HG03575 (cell line): ENCODE measurements at regions not wholly inside any gene's neighbourhood (a gene's known extent, or its start where the extent isn't known, plus 50 kb on each side); places are given as distances from the start of the nearest gene placed in this dataset.

ENCODE experiments used
- ATAC-seq: cut with Tn5 transposase; IDR thresholded peaks from one replicate; pipeline ENCODE4 v1.9.1; 2021; ENCODE audit not compliant: unreplicated experiment, insufficient number of reproducible peaks, low FRiP score; ENCODE audit errors: extremely low read depth

DNA sequence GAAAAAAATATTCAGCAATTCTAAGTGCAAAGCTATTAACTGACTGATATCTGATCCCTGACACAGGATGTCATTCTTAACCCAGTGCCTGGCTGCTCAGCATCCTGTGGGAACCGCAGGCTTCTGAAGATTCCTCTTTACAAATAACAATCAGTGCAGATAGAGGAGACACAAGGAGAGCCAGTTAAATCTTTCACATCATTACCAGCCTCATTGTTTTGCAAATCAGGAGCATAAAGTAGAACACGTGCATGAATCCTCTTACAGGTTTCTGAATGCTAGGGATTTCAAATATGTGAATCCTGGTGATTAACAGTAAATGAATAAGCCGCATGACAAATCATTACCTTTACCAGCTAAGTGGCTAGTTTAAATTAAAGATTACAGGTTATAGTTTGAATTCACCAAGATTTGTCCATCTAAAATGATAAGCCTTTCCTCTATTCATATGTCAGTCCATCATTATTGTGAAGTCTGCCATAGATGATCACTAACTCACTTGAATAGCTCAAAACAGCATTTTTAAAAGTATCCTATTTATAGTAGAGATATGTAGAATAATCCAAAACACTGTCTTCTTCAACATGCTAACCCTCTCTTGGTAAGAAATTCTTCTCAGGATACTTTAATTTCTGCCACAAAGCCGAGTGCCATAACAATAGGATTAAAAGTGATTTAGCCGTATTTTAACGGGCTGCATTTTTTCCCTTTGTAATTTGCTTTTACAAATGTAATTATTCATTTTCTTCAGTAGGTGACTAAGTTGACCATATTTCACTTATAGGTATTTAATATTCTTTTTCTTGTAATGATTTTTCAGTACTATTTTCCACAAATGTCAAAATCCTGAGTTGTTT, 367.3 kb upstream of the EPHA7 start:
- no peak for ATAC-seq

GRCh38 chr6:93785694-93786030, 366.3 kb upstream of the EPHA7 start:
- ATAC-seq = no peak

DNA sequence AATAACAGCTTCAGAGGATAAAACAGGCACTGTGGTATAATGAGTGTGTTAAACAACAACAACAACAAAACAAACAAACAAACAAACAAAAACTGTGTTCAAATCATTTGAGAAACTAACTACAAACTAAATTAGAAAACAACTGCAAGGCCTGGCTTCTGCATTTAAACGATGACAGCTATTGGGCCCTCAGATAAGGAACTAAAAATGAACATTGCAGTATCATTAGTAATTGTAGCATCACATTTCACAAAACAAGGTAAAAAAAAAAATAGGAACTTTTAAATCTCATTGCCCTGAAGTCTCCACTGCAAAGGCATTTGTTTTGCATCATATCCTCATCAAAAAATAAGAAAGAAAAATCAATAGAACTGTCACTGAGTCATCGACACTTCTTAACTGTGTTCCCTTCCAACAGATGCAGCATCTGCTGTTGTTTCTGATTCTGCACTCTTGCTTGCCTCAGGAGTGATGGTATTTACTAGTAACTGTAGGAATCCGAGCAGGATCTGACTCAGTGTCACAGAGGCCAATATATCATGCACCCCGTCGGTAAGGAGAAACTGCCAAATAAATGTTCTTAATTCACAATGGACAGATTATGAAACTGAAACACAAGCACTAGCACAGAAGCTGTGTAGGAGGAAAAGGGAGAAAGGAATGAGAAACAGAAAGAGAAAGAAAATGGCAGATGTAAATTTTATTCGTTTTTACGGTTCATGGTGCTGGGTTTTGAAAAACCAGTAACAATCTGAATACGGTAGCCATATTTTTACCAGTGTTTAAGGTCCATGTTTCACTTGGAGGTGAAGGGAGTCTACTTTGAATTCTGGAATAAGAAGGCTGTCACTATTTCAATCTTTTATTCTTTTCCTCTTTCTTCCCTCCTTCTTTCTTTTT, 365.7 kb upstream of the EPHA7 start:
- ATAC-seq = no peak

DNA sequence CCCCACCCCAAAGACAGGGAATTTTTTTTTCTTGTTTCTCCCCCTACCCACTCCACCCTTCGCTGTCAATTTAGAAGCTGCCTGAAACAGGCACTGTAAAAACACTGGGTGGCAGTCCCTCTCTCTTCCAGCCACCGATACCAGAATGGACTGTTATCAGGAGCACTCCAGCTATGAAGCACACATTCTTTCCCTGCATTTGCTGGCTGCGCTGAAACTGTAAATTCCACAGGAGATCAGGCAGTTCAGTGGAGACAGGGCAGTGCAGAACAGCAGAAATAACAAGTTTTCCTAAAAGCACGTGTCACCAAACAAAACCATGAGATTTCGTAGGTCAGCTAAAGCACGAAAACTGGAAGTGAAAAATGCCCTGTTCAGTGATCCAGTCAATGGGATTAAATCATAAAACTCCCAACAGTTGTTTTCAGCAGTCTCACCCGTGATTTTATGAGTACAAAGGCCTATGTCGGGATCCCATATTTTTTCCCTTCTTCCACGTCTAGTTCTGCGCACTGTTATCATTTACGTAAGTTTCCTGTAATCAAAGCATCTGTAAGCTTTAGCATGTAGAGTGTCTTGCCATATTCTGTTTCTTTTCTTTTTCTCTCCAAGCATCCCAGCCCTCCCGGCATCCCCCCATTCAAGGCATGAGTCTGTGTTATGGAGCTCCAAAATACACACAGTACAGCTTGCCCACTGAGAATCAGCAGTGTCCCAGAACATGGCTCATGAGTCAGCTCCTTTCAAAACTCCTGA, 359.9 kb upstream of the EPHA7 start:
- ATAC-seq = no peak

DNA sequence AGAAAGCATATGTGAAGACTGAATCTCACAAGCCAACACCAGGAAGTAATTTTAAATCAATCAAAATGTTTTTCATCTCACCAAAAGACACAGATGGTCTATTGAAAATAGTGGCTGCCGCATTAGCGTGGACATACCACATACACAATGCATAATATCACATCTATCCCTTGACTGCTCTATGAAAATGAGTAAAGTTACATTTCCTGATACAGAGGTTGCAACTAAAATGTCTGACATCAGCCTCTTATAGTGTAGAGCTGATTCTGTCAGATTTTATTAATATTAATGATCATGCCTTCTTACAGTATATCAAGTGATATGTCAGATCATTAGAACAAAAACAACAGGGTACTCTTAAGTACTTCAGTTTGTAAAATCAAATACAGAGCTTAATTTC, 339.8 kb upstream of the EPHA7 start:
- no peak for ATAC-seq

DNA sequence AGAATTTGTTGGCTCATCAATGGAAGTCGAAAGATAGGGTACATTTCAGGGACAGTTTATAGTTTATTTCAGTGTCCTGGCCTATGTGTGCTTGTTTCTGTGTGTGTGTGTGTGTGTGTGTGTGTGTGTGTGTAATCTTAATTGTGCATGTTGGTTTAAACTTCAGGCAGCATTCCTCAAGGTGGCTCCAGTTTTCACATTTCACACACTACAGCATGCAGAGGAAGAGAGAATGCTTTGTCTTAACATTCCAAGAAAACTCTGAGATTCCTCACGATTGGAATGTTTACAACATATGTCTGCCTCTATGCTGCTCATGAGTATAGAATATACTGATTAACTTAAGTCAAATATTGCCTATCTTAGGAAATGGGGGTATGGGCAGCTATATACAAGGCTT, 332.6 kb upstream of the EPHA7 start:
- ATAC-seq = no peak

GRCh38 chr6:93749930-93750329, 330.6 kb upstream of the EPHA7 start:
- ATAC-seq = no peak

GRCh38 chr6:93749191-93749590, 329.8 kb upstream of the EPHA7 start:
- no peak for ATAC-seq

- ATAC-seq = no peak
These were observed 327.5 kb upstream of the EPHA7 start for GRCh38 chr6:93746892-93747291.

DNA sequence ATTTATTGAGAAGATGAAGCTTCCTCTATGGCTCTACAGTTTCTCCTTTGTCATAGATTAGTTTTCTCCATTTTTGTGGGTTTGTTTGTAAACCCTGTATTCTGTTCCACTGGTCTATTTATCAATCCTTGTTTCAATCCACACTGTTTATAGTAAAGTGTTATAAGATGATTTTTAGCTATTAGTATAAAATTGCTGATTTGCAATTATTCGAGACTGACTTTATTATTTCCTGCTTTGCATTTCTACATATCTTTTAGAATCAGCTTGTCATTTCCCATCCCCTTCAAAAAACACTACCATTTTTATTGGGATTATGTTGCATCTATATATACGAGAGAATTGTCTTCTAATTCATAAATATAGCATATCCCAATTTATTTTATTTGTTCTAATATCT, 325.9 kb upstream of the EPHA7 start:
- ATAC-seq = no peak

- no peak for ATAC-seq
These were observed 315.7 kb upstream of the EPHA7 start for GRCh38 chr6:93735099-93735498.

DNA sequence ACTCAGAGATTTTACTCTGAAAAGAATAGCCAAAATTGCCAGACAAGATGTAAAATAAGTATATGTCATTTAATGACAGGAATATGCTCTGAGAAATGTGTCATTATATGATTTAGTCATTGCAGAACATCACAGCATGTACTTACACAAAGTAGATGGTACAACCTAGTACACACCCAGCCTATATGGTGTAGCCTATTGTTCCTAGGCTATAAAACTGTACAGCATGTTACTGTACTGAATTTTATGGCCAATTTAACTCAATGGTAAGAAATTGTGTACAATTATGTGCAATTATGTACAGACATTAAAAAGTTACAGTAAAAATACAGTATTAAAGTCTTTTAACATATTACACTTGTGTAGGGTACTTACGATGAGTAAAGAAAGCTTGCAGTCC, 311.9 kb upstream of the EPHA7 start:
- no peak for ATAC-seq

GRCh38 chr6:93728150-93728549, 308.8 kb upstream of the EPHA7 start:
- ATAC-seq = no peak

DNA sequence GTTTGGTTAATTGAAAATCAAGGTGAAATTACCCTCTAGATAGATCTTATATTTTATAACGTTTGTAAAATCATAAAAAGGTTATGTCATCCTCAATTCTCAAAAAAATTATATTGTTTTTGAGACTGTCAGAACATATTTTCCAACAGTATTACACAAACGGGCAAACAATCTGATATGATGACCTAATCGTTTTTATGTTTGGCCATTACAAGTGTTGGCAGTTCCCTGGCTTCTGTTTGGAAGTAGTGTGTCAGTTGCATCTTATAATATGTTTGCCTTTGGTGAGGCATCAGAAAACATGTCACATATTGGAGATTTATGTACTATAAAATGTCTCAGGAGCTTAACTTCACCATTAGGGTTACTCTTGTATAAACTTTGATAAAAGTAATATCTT, 308.1 kb upstream of the EPHA7 start:
- ATAC-seq = no peak

DNA sequence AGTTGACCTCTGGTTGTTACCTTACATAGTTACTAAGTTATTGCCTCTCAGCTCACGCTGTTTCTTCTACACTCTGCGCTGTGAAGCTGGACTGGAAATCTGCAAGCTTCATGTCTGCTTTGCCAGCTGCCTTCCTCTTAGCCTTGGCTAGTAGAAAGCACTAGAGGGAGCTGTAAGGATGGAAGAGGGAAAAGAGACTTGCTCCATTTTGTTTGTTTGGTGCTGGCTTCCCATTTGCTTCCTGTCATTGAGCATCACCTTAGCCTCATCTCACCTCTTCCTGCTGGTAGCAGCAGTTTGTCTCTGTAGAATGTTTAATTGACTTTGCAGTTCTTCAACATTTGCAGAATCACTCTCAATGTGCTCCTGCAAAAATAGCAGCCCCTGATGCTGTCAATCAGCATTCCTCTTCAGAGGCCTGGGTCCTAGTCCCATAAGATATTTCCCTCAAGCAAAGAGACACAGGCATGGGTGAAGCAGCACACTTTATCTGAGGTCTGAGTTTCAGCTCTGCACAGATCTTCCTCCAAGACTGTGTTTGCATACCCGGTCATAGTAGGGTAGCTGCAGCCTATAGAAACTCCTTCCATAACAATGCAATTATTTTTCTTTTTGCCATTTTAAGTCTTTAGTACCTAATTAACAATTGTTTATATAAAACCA, 302.2 kb upstream of the EPHA7 start:
- ATAC-seq = no peak

- no peak for ATAC-seq
These were observed 294.6 kb upstream of the EPHA7 start for GRCh38 chr6:93713974-93714373.

DNA sequence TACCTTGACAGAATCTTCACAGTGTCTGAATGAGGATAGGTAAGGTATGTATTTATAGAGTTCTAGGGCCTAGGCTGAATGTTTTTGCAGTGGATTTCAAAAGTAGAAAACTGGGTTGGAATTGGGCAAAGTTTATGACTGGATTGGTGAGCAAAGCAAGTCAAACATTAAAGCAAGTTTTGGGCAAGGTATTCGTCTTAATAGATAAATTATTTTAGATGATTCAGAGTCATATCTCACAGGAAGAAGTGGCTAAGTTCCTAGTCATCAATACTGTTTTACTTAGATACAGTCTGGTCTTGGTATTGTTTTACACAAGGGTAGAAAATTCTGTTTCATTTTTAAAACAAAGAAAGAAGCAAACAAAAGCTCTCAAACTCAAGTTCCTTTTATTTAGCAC, 284.1 kb upstream of the EPHA7 start:
- ATAC-seq = no peak

DNA sequence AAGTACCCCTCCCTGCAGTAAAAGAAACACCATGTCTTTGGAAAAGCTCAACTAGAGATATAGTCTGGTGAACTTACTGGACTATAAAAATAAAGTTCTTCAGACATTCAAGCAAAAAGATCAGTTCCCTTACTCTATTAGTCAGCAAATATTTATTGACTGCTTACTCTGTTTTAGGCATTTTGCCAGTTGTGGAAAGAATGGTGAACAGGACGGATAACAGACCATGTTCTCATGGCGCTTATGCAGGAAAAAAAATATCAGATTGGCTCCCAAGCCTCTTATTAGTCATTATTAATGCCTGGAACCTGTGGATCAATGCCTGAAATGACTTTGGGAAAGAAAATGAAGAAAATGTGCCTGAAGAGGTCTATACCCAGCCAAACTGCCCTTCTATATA, 282.2 kb upstream of the EPHA7 start:
- ATAC-seq = no peak

GRCh38 chr6:93685494-93685893, 266.1 kb upstream of the EPHA7 start:
- ATAC-seq = no peak
